SK-N-SH (cell line): ENCODE measurements at regions not wholly inside any gene's neighbourhood (a gene's known extent, or its start where the extent isn't known, plus 50 kb on each side); places are given as distances from the start of the nearest gene placed in this dataset.

Experiments
- CTCF ChIA-PET: fragments of 300-600, 350-600 bp; formaldehyde crosslinking; extraction: SDS; loops from one replicate; lab custom pipeline; 2021; lab: Yijun Ruan, JAX
- POLR2A ChIA-PET: fragments of 350-600 bp; sonication (Branson Sonifier 250); formaldehyde crosslinking; extraction: SDS; loops from one replicate; lab custom pipeline; 2020; ENCODE audit warnings: antibody characterized with exemption, inconsistent platforms; lab: Yijun Ruan, JAX
- DNase-seq: peaks from one replicate; pipeline ENCODE4 v3.0.0; 2012
- H2AFZ ChIP-seq: fragments of 200-600 bp; sonication (generic); 2 replicates; pipeline ENCODE4 v1.8.1; 2016; ENCODE audit warnings: antibody characterized with exemption, mild to moderate bottlenecking, low read depth
- H3F3A ChIP-seq: fragments of 200-600 bp; sonication (generic); replicated peaks from 2 replicates; pipeline ENCODE3; 2016; ENCODE audit warnings: antibody characterized with exemption, mild to moderate bottlenecking; ENCODE audit not compliant: insufficient read depth
- H3K27ac ChIP-seq, 2 experiments: fragments of 200-500 bp in 1 of 2; fragments of 200-600 bp in 1 of 2; sonication (Bioruptor generic) in 1 of 2; sonication (generic), shearing (Covaris generic) in 1 of 2; 2 replicates each; pipeline versions ENCODE4 v1.5.1 to v1.6.1; 2014 to 2016; ENCODE audit warnings: low read depth in 2 of 2, inconsistent platforms in 1 of 2, low read length in 1 of 2, mild to moderate bottlenecking in 1 of 2, mixed read lengths in 1 of 2
- H3K27me3 ChIP-seq: fragments of 200-600 bp; sonication (generic), shearing (Covaris generic); 2 replicates; pipeline ENCODE4 v1.6.1; 2016; ENCODE audit warnings: mixed run types; ENCODE audit not compliant: insufficient read depth
- H3K36me3 ChIP-seq, 2 experiments: fragments of 200-500 bp in 1 of 2; fragments of 200-600 bp in 1 of 2; sonication (Bioruptor generic) in 1 of 2; sonication (generic) in 1 of 2; replicated peaks in 1 of 2; 2 replicates each; pipeline versions ENCODE3 to v1.5.1; 2014 to 2016; ENCODE audit warnings: low read length in 1 of 2, mild to moderate bottlenecking in 1 of 2; ENCODE audit not compliant: insufficient read depth in 2 of 2, control insufficient read depth in 1 of 2
- H3K4me1 ChIP-seq, 2 experiments: fragments of 200-500 bp in 1 of 2; fragments of 200-600 bp in 1 of 2; sonication (Bioruptor generic) in 1 of 2; sonication (generic), shearing (Covaris generic) in 1 of 2; 2 replicates each; pipeline versions ENCODE4 v1.5.1 to v1.6.1; 2014 to 2016; ENCODE audit warnings: low read depth in 1 of 2, low read length in 1 of 2, mixed run types in 1 of 2; ENCODE audit not compliant: insufficient read depth in 2 of 2, control insufficient read depth in 1 of 2
- H3K4me2 ChIP-seq: fragments of 200-600 bp; sonication (generic), shearing (Covaris generic); 2 replicates; pipeline ENCODE4 v1.6.1; 2017; ENCODE audit warnings: mixed run types
- H3K4me3 ChIP-seq, 2 experiments: fragments of 200-500 bp in 1 of 2; fragments of 200-600 bp in 1 of 2; sonication (Bioruptor generic) in 1 of 2; sonication (generic), shearing (Covaris generic) in 1 of 2; 2 replicates each; pipeline versions ENCODE4 v1.5.1 to v1.8.1; 2014 to 2016; ENCODE audit warnings: low read depth in 2 of 2, inconsistent platforms in 1 of 2, low read length in 1 of 2, mild to moderate bottlenecking in 1 of 2, mixed read lengths in 1 of 2, moderate library complexity in 1 of 2
- H3K79me2 ChIP-seq: fragments of 200-600 bp; sonication (generic); 2 replicates; pipeline ENCODE4 v1.8.1; 2017; ENCODE audit warnings: mild to moderate bottlenecking; ENCODE audit not compliant: insufficient read depth
- H3K9ac ChIP-seq: fragments of 200-600 bp; sonication (generic); 2 replicates; pipeline ENCODE4 v1.6.1; 2017; ENCODE audit warnings: mixed run types
- H3K9me2 ChIP-seq: fragments of 200-600 bp; sonication (generic); 2 replicates; pipeline ENCODE4 v1.6.1; 2017; ENCODE audit warnings: mixed run types
- H3K9me3 ChIP-seq: fragments of 200-600 bp; sonication (generic); 2 replicates; pipeline ENCODE4 v1.6.1; 2017; ENCODE audit warnings: mixed run types, mild to moderate bottlenecking, moderate library complexity
- H4K20me1 ChIP-seq: fragments of 200-600 bp; sonication (generic); 2 replicates; pipeline ENCODE4 v1.6.1; 2017; ENCODE audit warnings: mild to moderate bottlenecking, mixed run types; ENCODE audit not compliant: insufficient read depth
- EP300 ChIP-seq, 2 experiments: IDR thresholded peaks; 2 replicates each; pipeline versions ENCODE4 v1.4.0 to v1.6.1; 2012; ENCODE audit warnings: borderline replicate concordance in 1 of 2, low read depth in 1 of 2, low read length in 1 of 2
- EZH2phosphoT487 ChIP-seq: fragments of 200-600 bp; sonication (generic); IDR thresholded peaks from 2 replicates; pipeline ENCODE4 v1.6.1; 2017; ENCODE audit warnings: low read depth, mixed run types, mild to moderate bottlenecking, antibody characterized with exemption, moderate library complexity, borderline replicate concordance
- FOSL2 ChIP-seq: IDR thresholded peaks from 2 replicates; pipeline ENCODE4 v1.4.0; 2012; ENCODE audit warnings: low read depth, mild to moderate bottlenecking, moderate library complexity, borderline replicate concordance
- FOXJ3 ChIP-seq: sonication (generic); formaldehyde crosslinking; IDR thresholded peaks from 2 replicates; pipeline ENCODE4 v1.5.1; 2020; ENCODE audit warnings: mild to moderate bottlenecking, missing genetic modification reagents
- FOXM1 ChIP-seq: IDR thresholded peaks from 2 replicates; pipeline ENCODE4 v1.4.0; 2012; ENCODE audit warnings: low read depth, mild to moderate bottlenecking
- GATA2 ChIP-seq: sonication (generic); formaldehyde crosslinking; IDR thresholded peaks from 2 replicates; pipeline ENCODE4 v1.5.0; 2020; ENCODE audit warnings: mild to moderate bottlenecking, missing genetic modification reagents
- MEF2A ChIP-seq: IDR thresholded peaks from 2 replicates; pipeline ENCODE4 v1.4.0; 2012; ENCODE audit warnings: low read depth, borderline replicate concordance
- MXI1 ChIP-seq: IDR thresholded peaks from 2 replicates; pipeline ENCODE4 v1.6.1; 2012; ENCODE audit warnings: mild to moderate bottlenecking, low read depth, low read length, improper control_type of control experiment
- NFIC ChIP-seq: IDR thresholded peaks from 2 replicates; pipeline ENCODE4 v1.4.0; 2012; ENCODE audit warnings: borderline replicate concordance
- NRF1 ChIP-seq: IDR thresholded peaks from 2 replicates; pipeline ENCODE4 v1.6.1; 2012; ENCODE audit warnings: low read depth, mild to moderate bottlenecking, low read length
- POLR2AphosphoS5 ChIP-seq: IDR thresholded peaks from 2 replicates; pipeline ENCODE4 v1.6.1; 2012; ENCODE audit warnings: low read depth, low read length
- RAD21 ChIP-seq: IDR thresholded peaks from 2 replicates; pipeline ENCODE4 v1.6.1; 2012; ENCODE audit warnings: mild to moderate bottlenecking, low read length
- RCOR1 ChIP-seq: fragments of 150-350 bp; IDR thresholded peaks from 2 replicates; pipeline ENCODE4 v1.6.1; 2017; ENCODE audit warnings: antibody characterized with exemption, low read length
- RFX5 ChIP-seq: IDR thresholded peaks from 2 replicates; pipeline ENCODE4 v1.6.1; 2012; ENCODE audit warnings: mild to moderate bottlenecking, improper control_type of control experiment, low read length
- RXRA ChIP-seq: IDR thresholded peaks from 2 replicates; pipeline ENCODE4 v1.4.0; 2012; ENCODE audit warnings: low read depth, mild to moderate bottlenecking, borderline replicate concordance
- SMC3 ChIP-seq: IDR thresholded peaks from 2 replicates; pipeline ENCODE4 v1.6.1; 2012; ENCODE audit warnings: low read depth, low read length, improper control_type of control experiment
- TAF1 ChIP-seq: IDR thresholded peaks from 2 replicates; pipeline ENCODE4 v1.6.1; 2012; ENCODE audit warnings: low read depth, mild to moderate bottlenecking, low read length, moderate library complexity, borderline replicate concordance
- TCF12 ChIP-seq: IDR thresholded peaks from 2 replicates; pipeline ENCODE4 v1.4.0; 2012
- TEAD4 ChIP-seq: IDR thresholded peaks from 2 replicates; pipeline ENCODE4 v1.4.0; 2012; ENCODE audit warnings: mild to moderate bottlenecking, borderline replicate concordance; ENCODE audit not compliant: insufficient read depth
- YY1 ChIP-seq: IDR thresholded peaks from 2 replicates; pipeline ENCODE4 v1.4.0; 2012; ENCODE audit warnings: low read depth, mild to moderate bottlenecking
- WGBS: methylation state at CpG from one replicate; pipeline ENCODE4 v1.1.6; 2017; ENCODE audit warnings: low lambda C conversion rate; 5-methylcytosine and 5-hydroxymethylcytosine counted together
- TF ChIP-seq, protein P1 (sequence below): IDR thresholded peaks from 2 replicates; pipeline ENCODE4; 2012
- TF ChIP-seq, protein P2 (sequence below): fragments of 150-350 bp; IDR thresholded peaks from 2 replicates; pipeline ENCODE4 v1.6.1; 2017; ENCODE audit warnings: antibody characterized with exemption, low read length, low read depth, borderline replicate concordance
- TF ChIP-seq, protein P3 (sequence below): IDR thresholded peaks from 2 replicates; pipeline ENCODE4 v1.4.0; 2012; ENCODE audit warnings: low read depth

DNA sequence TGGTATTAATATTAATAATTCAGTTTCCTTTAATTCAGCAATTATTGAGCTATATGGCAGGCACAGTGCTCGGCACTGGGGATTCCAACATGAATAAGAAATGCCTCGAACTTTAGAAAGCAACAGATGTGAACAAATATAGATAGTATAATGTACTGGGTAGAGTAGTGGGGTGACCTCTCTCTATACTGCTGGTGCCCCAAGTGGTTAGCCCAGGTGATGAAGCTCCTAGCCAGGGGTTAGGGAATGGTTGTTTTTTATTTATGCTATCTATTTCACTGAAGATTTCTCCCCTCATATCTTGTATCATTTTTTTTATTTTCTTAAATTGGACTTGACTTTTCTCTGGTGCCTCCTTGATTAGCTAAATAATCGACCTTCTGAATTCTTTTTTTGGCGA lies 62.1 kb downstream of the BHLHE40 start:
- ChIA-PET CTCF (interaction anchor here (1.0 to 3.9 kb wide), 7 partner anchors 8 to 330 kb away, joined by 3 to 19 read pairs (median 5); no protein-coding TSS in a partner anchor), POLR2A (no interaction called here)
- TF ChIP-seq RXRA (no peak), GATA2 (CRISPR knock-in tag) (no peak), EP300 (IDR thresholded peaks at IDR 0.05; ENCODE audit: borderline replicate concordance in 1 of 2, low read depth in 1 of 2, low read length in 1 of 2) (no peak), TCF12 (no peak), SMC3 (no peak), NFIC (no peak)
- TF ChIP-seq, protein P1, sequence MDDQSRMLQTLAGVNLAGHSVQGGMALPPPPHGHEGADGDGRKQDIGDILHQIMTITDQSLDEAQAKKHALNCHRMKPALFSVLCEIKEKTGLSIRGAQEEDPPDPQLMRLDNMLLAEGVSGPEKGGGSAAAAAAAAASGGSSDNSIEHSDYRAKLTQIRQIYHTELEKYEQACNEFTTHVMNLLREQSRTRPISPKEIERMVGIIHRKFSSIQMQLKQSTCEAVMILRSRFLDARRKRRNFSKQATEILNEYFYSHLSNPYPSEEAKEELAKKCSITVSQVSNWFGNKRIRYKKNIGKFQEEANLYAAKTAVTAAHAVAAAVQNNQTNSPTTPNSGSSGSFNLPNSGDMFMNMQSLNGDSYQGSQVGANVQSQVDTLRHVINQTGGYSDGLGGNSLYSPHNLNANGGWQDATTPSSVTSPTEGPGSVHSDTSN: no peak
- TF ChIP-seq, protein P2, sequence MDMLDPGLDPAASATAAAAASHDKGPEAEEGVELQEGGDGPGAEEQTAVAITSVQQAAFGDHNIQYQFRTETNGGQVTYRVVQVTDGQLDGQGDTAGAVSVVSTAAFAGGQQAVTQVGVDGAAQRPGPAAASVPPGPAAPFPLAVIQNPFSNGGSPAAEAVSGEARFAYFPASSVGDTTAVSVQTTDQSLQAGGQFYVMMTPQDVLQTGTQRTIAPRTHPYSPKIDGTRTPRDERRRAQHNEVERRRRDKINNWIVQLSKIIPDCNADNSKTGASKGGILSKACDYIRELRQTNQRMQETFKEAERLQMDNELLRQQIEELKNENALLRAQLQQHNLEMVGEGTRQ: no peak
- Histone ChIP-seq H2AFZ (no peak overlapping the region), H3K4me2 (no peak overlapping the region), H3K36me3 (no peaks in the 10 kb centered on the region), H3K79me2 (no peaks in the 10 kb centered on the region), H3K27ac (no peak overlapping the region), H3K9me3 (no peaks in the 10 kb centered on the region), H3K4me1 (no peaks in the 10 kb centered on the region), H4K20me1 (no peaks in the 10 kb centered on the region), H3K4me3 (no peak overlapping the region), H3F3A (no peaks in the 10 kb centered on the region), H3K27me3 (no peaks in the 10 kb centered on the region), H3K9ac (no peak overlapping the region), H3K9me2 (no peaks in the 10 kb centered on the region)
- DNase-seq: no peak
- 82% methylated on average over 4 of the region's 4 CpGs for WGBS

DNA sequence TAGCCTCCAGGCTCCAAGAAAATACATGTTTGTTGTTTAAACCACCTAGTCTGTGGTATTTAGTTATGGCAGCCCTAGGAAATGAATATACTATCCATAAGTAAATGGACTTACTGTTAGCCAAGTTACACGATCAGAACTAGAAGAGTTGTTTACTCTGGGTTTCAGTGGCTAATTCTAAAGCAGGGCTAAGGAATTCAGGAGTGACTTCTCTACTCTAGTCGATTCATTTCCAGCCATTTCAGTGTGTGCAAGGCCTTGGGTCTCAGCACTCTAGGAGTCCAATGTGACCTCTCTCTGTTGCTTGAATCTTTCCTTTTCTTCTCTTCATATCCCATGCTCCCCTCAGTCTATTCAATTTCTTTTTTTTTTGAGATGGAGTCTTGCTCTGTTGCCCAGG lies 66.7 kb downstream of the BHLHE40 start:
- DNase-seq: no peak
- Histone ChIP-seq H3K4me3 (no peak overlapping the region), H3K9me3 (no peaks in the 10 kb centered on the region), H3K4me2 (no peak overlapping the region), H3F3A (no peaks in the 10 kb centered on the region), H3K27ac (no peak overlapping the region), H4K20me1 (no peaks in the 10 kb centered on the region), H3K36me3 (no peaks in the 10 kb centered on the region), H3K79me2 (no peaks in the 10 kb centered on the region), H3K27me3 (no peaks in the 10 kb centered on the region), H3K9me2 (no peaks in the 10 kb centered on the region), H2AFZ (no peak overlapping the region), H3K9ac (no peak overlapping the region), H3K4me1 (no peaks in the 10 kb centered on the region)
- POLR2A ChIA-PET: no interaction called here
- TF ChIP-seq FOXM1: no peak
- TF ChIP-seq NFIC: no peak
- TF ChIP-seq MEF2A: no peak
- no peak for TF ChIP-seq SMC3
- no peak for TF ChIP-seq TAF1
- TF ChIP-seq TEAD4: no peak
- TF ChIP-seq RFX5: no peak
- TF ChIP-seq, protein P2: no peak
- no peak for TF ChIP-seq NRF1
- TF ChIP-seq POLR2AphosphoS5: no peak
- no peak for TF ChIP-seq RCOR1
- no peak for TF ChIP-seq GATA2 (CRISPR knock-in tag)
- TF ChIP-seq RAD21: no peak
- no peak for TF ChIP-seq FOXJ3 (CRISPR knock-in tag)
- TF ChIP-seq EZH2phosphoT487: no peak
- no peak for TF ChIP-seq FOSL2
- no peak for TF ChIP-seq RXRA
- TF ChIP-seq, protein P3, sequence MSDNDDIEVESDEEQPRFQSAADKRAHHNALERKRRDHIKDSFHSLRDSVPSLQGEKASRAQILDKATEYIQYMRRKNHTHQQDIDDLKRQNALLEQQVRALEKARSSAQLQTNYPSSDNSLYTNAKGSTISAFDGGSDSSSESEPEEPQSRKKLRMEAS: no peak
- no peak for TF ChIP-seq MXI1
- no peak for TF ChIP-seq YY1
- CTCF ChIA-PET: no interaction called here
- WGBS: 63% methylated on average over 2 of the region's 2 CpGs
